PFSK-1 (cell line): ENCODE measurements at regions not wholly inside any gene's neighbourhood (a gene's known extent, or its start where the extent isn't known, plus 50 kb on each side); places are given as distances from the start of the nearest gene placed in this dataset.

Experiments
- FOXP2 ChIP-seq: optimal IDR thresholded peaks from 2 replicates; pipeline ENCODE3; 2011; ENCODE audit warnings: borderline replicate concordance, control low read depth, inconsistent platforms; ENCODE audit not compliant: insufficient read depth; ENCODE audit errors: extremely low read length, extremely low read depth
- POLR2AphosphoS5 ChIP-seq: IDR thresholded peaks from 2 replicates; pipeline ENCODE4 v1.6.1; 2012; ENCODE audit warnings: low read depth, mild to moderate bottlenecking, control low read depth, low read length, moderate library complexity
- REST ChIP-seq, 2 experiments: IDR thresholded peaks; 2 replicates each; pipeline versions ENCODE4 v1.6.1 to v1.8.0; 2011 to 2012; ENCODE audit warnings: low read depth in 2 of 2, low read length in 2 of 2, control low read depth in 1 of 2, inconsistent platforms in 1 of 2, mild to moderate bottlenecking in 1 of 2, moderate library complexity in 1 of 2; ENCODE audit not compliant: insufficient read depth in 1 of 2
- SIN3A ChIP-seq: IDR thresholded peaks from 2 replicates; pipeline ENCODE4 v1.6.1; 2012; ENCODE audit warnings: mild to moderate bottlenecking, low read length, moderate library complexity, borderline replicate concordance; ENCODE audit not compliant: insufficient read depth
- TAF1 ChIP-seq: IDR thresholded peaks from 2 replicates; pipeline ENCODE4 v1.6.1; 2012; ENCODE audit warnings: low read length, control low read depth, borderline replicate concordance; ENCODE audit not compliant: insufficient read depth

GRCh38 chr22:48700566-48701295 lies 1126.9 kb downstream of the BRD1 start:
- TF ChIP-seq SIN3A (no peak), FOXP2 (no peak), POLR2AphosphoS5 (no peak), REST (IDR thresholded peaks at IDR 0.05; ENCODE audit: insufficient read depth in 1 of 2, low read depth in 2 of 2, low read length in 2 of 2) (no peak), TAF1 (no peak)

- TF ChIP-seq REST (IDR thresholded peaks at IDR 0.05; ENCODE audit: insufficient read depth in 1 of 2, low read depth in 2 of 2, low read length in 2 of 2) (no peak), FOXP2 (no peak), SIN3A (no peak), TAF1 (no peak), POLR2AphosphoS5 (no peak)
Observed at GRCh38 chr22:48700180-48700565, 1127.5 kb downstream of the BRD1 start.

- TF ChIP-seq POLR2AphosphoS5 (no peak), REST (IDR thresholded peaks at IDR 0.05; ENCODE audit: insufficient read depth in 1 of 2, low read depth in 2 of 2, low read length in 2 of 2) (no peak), FOXP2 (no peak), TAF1 (no peak)
Observed at GRCh38 chr22:48699511-48699910, 1128.2 kb downstream of the BRD1 start.

- TF ChIP-seq REST (IDR thresholded peaks at IDR 0.05; ENCODE audit: insufficient read depth in 1 of 2, low read depth in 2 of 2, low read length in 2 of 2) (no peak), SIN3A (no peak), POLR2AphosphoS5 (no peak), FOXP2 (no peak), TAF1 (no peak)
Observed at GRCh38 chr22:48698618-48699017, 1129.1 kb downstream of the BRD1 start.
